HG03571 (cell line): ENCODE measurements at regions not wholly inside any gene's neighbourhood (a gene's known extent, or its start where the extent isn't known, plus 50 kb on each side); places are given as distances from the start of the nearest gene placed in this dataset.
"Not testable (repeated sequence)": the region's sequence is repeated elsewhere in the genome, so short reads cannot be mapped to it uniquely, and the experiment has no call there.

ENCODE experiments used
- ATAC-seq: cut with Tn5 transposase; IDR thresholded peaks from one replicate; pipeline ENCODE4 v1.9.1; 2021; ENCODE audit not compliant: unreplicated experiment

- not testable (repeated sequence) for ATAC-seq
These were observed 299.4 kb downstream of the BCL2L11 start for GRCh38 chr2:111420074-111420473.

- ATAC-seq, result not testable (repeated sequence)
These were observed 300.1 kb downstream of the BCL2L11 start for GRCh38 chr2:111420835-111421234.

- ATAC-seq, result not testable (repeated sequence)
These were observed 301.2 kb downstream of the BCL2L11 start for GRCh38 chr2:111421949-111422348.

GRCh38 chr2:111422562-111422961, 301.8 kb downstream of the BCL2L11 start:
- not testable (repeated sequence) for ATAC-seq

GRCh38 chr2:111423184-111423583, 302.5 kb downstream of the BCL2L11 start:
- ATAC-seq, result not testable (repeated sequence)

- ATAC-seq, result not testable (repeated sequence)
These were observed 303.5 kb downstream of the BCL2L11 start for GRCh38 chr2:111424176-111424575.

- ATAC-seq, result not testable (repeated sequence)
These were observed 304.2 kb downstream of the BCL2L11 start for GRCh38 chr2:111424851-111425309.

- ATAC-seq, result not testable (repeated sequence)
These were observed 305.1 kb downstream of the BCL2L11 start for GRCh38 chr2:111425789-111426201.

GRCh38 chr2:111427346-111427745, 306.6 kb downstream of the BCL2L11 start:
- ATAC-seq, result not testable (repeated sequence)

GRCh38 chr2:111428915-111429314, 308.2 kb downstream of the BCL2L11 start:
- not testable (repeated sequence) for ATAC-seq

GRCh38 chr2:111429353-111429752, 308.6 kb downstream of the BCL2L11 start:
- ATAC-seq, result not testable (repeated sequence)

- not testable (repeated sequence) for ATAC-seq
These were observed 310.3 kb downstream of the BCL2L11 start for GRCh38 chr2:111430817-111431661.

- not testable (repeated sequence) for ATAC-seq
These were observed 311.7 kb downstream of the BCL2L11 start for GRCh38 chr2:111432423-111432822.

GRCh38 chr2:111432916-111433499, 312.3 kb downstream of the BCL2L11 start:
- ATAC-seq, result not testable (repeated sequence)

GRCh38 chr2:111433892-111434607, 313.3 kb downstream of the BCL2L11 start:
- ATAC-seq, result not testable (repeated sequence)

GRCh38 chr2:111434608-111434939, 313.9 kb downstream of the BCL2L11 start:
- not testable (repeated sequence) for ATAC-seq

- ATAC-seq, result not testable (repeated sequence)
These were observed 315.0 kb downstream of the BCL2L11 start for GRCh38 chr2:111435553-111436310.

- peak; percentile 78 for ATAC-seq
These were observed 315.7 kb downstream of the BCL2L11 start for GRCh38 chr2:111436411-111436810.

GRCh38 chr2:111437288-111437990, 316.7 kb downstream of the BCL2L11 start:
- ATAC-seq, result not testable (repeated sequence)

- ATAC-seq, result not testable (repeated sequence)
These were observed 317.4 kb downstream of the BCL2L11 start for GRCh38 chr2:111438161-111438560.
